ENCODE measurements at regions not wholly inside any gene's neighbourhood (a gene's known extent, or its start where the extent isn't known, plus 50 kb on each side); places are given as distances from the start of the nearest gene placed in this dataset.

GRCh38 chr1:185464777-185465176 is 147.7 kb upstream of the IVNS1ABP start:
- 0 out of 2 replicates have a peak, but pooled peaks cover 2% of the 10 kb centered on the region for H3K4me1 ChIP-seq (ENCODE audit: control insufficient read depth, insufficient read depth, low read length)
- H3K23ac ChIP-seq (ENCODE audit: low read depth, low read length): no peak overlapping the region
- no peak overlapping the region for H3K27ac ChIP-seq (ENCODE audit: insufficient read depth, low read length)
- H3K4ac ChIP-seq (ENCODE audit: low read depth, low read length): no peak overlapping the region
- intact Hi-C loops (cut with micrococcal nuclease): no loop called here
- H2BK5ac ChIP-seq (ENCODE audit: low read depth, low read length, poor library complexity, severe bottlenecking): no peak overlapping the region
- H3K14ac ChIP-seq (replicated peaks; ENCODE audit: low read depth, low read length): no peak overlapping the region
- TF ChIP-seq MAFK (IDR thresholded peaks at IDR 0.05; ENCODE audit: low read depth, low read length) (no peak), FOS (IDR thresholded peaks at IDR 0.05; ENCODE audit: low read depth, low read length) (no peak), CEBPB (IDR thresholded peaks at IDR 0.05; ENCODE audit: low read depth, low read length) (no peak), CHD1 (IDR thresholded peaks at IDR 0.05; ENCODE audit: low read depth, low read length) (no peak), NFE2L2 (IDR thresholded peaks at IDR 0.05; ENCODE audit: low read depth, low read length) (no peak), POLR2A (IDR thresholded peaks at IDR 0.05; ENCODE audit: low read depth, low read length) (no peak), ELK1 (IDR thresholded peaks at IDR 0.05; ENCODE audit: borderline replicate concordance, low read depth, low read length) (no peak), CTCF (conservative IDR thresholded peaks at IDR 0.05; ENCODE audit: low read depth, low read length) (no peak), SMC3 (IDR thresholded peaks at IDR 0.05; ENCODE audit: low read depth, low read length) (no peak), MAZ (IDR thresholded peaks at IDR 0.05; ENCODE audit: borderline replicate concordance, low read depth, low read length) (no peak), RAD21 (IDR thresholded peaks at IDR 0.05; ENCODE audit: low read length) (no peak), RFX5 (IDR thresholded peaks at IDR 0.05; ENCODE audit: low read depth, low read length) (no peak), BHLHE40 (IDR thresholded peaks at IDR 0.05; ENCODE audit: low read depth, low read length) (no peak), USF2 (IDR thresholded peaks at IDR 0.05; ENCODE audit: low read depth, low read length) (no peak), RCOR1 (IDR thresholded peaks at IDR 0.05; ENCODE audit: insufficient replicate concordance, low read length) (no peak), MXI1 (IDR thresholded peaks at IDR 0.05; ENCODE audit: borderline replicate concordance, low read depth, low read length) (no peak)
- H4K5ac ChIP-seq (ENCODE audit: low read depth, low read length): no peak overlapping the region
- POLR2A ChIA-PET (ENCODE audit: unreplicated experiment): no interaction called here
- no peak overlapping the region for H2AK9ac ChIP-seq (replicated peaks; ENCODE audit: low read depth, low read length, poor library complexity)
- H4K8ac ChIP-seq (ENCODE audit: low read depth in 2 of 2, low read length in 2 of 2): no peak overlapping the region
- H3K56ac ChIP-seq (ENCODE audit: extremely low read depth, insufficient read depth, low read length): no peak overlapping the region
- CTCF ChIA-PET: interaction anchor here (1.4 kb wide), 1 partner anchor 28 kb away, joined by 3 read pairs; no protein-coding TSS in a partner anchor
- no peak for DNase-seq
- no CpG with 5 or more reads among the region's 4 CpGs for WGBS, 2 experiments (ENCODE audit: extremely low coverage in 2 of 2, insufficient read length in 1 of 2)
- H2BK15ac ChIP-seq (ENCODE audit: low read depth, low read length): no peak overlapping the region
- H3K9ac ChIP-seq (ENCODE audit: low read depth, low read length): no peak overlapping the region
- H3K36me3 ChIP-seq (ENCODE audit: control insufficient read depth, insufficient read depth, low read length): no peaks in the 10 kb centered on the region
- no peak overlapping the region for H3K18ac ChIP-seq (ENCODE audit: low read depth, low read length)
- peaks cover 7% of the 10 kb centered on the region; the same call in 1 of the 2 replicates for H3K27me3 ChIP-seq (ENCODE audit: control insufficient read depth, insufficient read depth, low read length)
- no peaks in the 10 kb centered on the region for H4K20me1 ChIP-seq (ENCODE audit: insufficient read depth, low read length)
- no peak overlapping the region for H2BK120ac ChIP-seq (ENCODE audit: low read depth, low read length)
- no peak overlapping the region for H2AFZ ChIP-seq (replicated peaks; ENCODE audit: low read length, poor library complexity)
- no peaks in the 10 kb centered on the region for H3K9me1 ChIP-seq (ENCODE audit: insufficient read depth, low read length)
- no peaks in the 10 kb centered on the region for H3K9me3 ChIP-seq (ENCODE audit: control insufficient read depth, insufficient read depth, low read length)
- no TSS peak for BruUV-seq (replicated peaks)
- H3K4me2 ChIP-seq (ENCODE audit: low read depth, low read length): no peak overlapping the region
- no peak overlapping the region for H2BK20ac ChIP-seq (ENCODE audit: low read depth, low read length)
- H4K91ac ChIP-seq (ENCODE audit: insufficient read depth, low read depth, low read length): no peak overlapping the region
- ATAC-seq (ENCODE audit: low read depth): no peak
- no peak overlapping the region for H2AK5ac ChIP-seq (ENCODE audit: low read depth, low read length)
- no peaks in the 10 kb centered on the region for H3K79me1 ChIP-seq (ENCODE audit: low read depth in 1 of 2, low read length in 2 of 2)
- dilution Hi-C loops (cut with HindIII; ENCODE audit: low sequenced_read_pairs, unreplicated experiment): no loop called here
- H3K4me3 ChIP-seq (ENCODE audit: insufficient read depth, low read depth, low read length): no peak overlapping the region
- in situ Hi-C loops (cut with MboI; ENCODE audit: low sequenced_read_pairs): no loop called here

Measured in IMR-90 (cell line).